A549 (cell line): ENCODE measurements at regions not wholly inside any gene's neighbourhood (a gene's known extent, or its start where the extent isn't known, plus 50 kb on each side); places are given as distances from the start of the nearest gene placed in this dataset.

Experiments
- EP300 ChIP-seq, 2 experiments: fragments of >200 bp; sonication (Bioruptor Twin); formaldehyde crosslinking; IDR thresholded peaks; 2 replicates in 1 of 2; 3 replicates in 1 of 2; pipeline ENCODE4 v1.6.1; 2016 to 2017
- FOSL2 ChIP-seq, 2 experiments: fragments of 450-650 bp in 1 of 2; fragments of >200 bp in 1 of 2; sonication (Bioruptor Twin) in 1 of 2; formaldehyde crosslinking; IDR thresholded peaks; 2 replicates each; pipeline versions ENCODE4 v1.5.0 to v1.6.1; 2016 to 2020; ENCODE audit warnings: mild to moderate bottlenecking in 1 of 2, moderate library complexity in 1 of 2
- MAFK ChIP-seq: fragments of 450-650 bp; IDR thresholded peaks from 2 replicates; pipeline ENCODE4 v1.6.1; 2014; ENCODE audit not compliant: partially characterized antibody
- RAD21 ChIP-seq, 2 experiments: fragments of >200 bp in 1 of 2; sonication (Bioruptor Twin) in 1 of 2; formaldehyde crosslinking in 1 of 2; IDR thresholded peaks in 1 of 2; conservative IDR thresholded peaks in 1 of 2; 2 replicates in 1 of 2; 3 replicates in 1 of 2; pipeline ENCODE4 v1.6.1; 2012 to 2018; ENCODE audit warnings: inconsistent platforms in 1 of 2
- RFX5 ChIP-seq: fragments of 450-650 bp; IDR thresholded peaks from 2 replicates; pipeline ENCODE4 v1.7.1; 2014; ENCODE audit warnings: antibody characterized with exemption, mild to moderate bottlenecking, moderate library complexity
- TF ChIP-seq, protein P1 (sequence below): fragments of 450-650 bp; IDR thresholded peaks from 2 replicates; pipeline ENCODE4 v1.6.1; 2014; ENCODE audit warnings: antibody characterized with exemption
- TF ChIP-seq, protein P2 (sequence below): fragments of >200 bp; sonication (Bioruptor Twin); formaldehyde crosslinking; IDR thresholded peaks from 3 replicates; pipeline ENCODE4 v1.5.1; 2016
- TF ChIP-seq, protein P3 (sequence below): IDR thresholded peaks from 2 replicates; pipeline ENCODE4 v1.6.1; 2012

DNA sequence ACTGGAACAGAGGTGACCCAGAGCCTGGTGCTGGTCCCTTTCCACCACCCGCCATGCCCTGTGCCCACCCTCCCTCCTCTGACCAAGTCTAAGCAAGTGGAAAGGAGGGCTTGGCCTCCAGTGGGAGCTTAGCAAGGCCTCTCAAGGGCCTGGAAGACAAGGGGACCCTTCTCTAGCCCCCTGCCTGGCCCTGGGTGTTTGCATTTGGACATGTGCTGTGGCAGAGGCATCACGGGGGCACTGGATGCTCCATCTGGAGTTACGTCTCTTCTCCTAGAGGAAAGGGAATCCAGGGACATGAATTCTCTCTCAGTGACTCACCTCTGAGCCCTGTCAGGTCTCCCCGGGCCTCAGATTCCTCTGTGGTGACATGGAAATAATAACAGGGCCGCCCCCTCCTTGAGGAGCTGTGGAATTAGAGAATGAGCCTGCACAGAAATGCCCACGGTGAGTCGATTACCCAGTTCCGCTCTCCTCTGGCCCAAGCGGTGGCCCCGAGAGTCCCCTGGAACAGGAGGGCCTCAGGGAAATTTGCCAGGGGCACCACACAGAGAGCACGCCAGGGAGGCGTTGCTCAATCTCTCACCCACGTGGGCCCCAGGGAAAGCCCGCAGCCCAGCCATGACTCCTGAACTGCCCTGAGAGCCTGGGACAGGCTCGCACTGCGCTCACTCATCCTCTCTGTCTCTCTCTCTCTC, 189.6 kb downstream of the BCOR start:
- TF ChIP-seq, protein P1, sequence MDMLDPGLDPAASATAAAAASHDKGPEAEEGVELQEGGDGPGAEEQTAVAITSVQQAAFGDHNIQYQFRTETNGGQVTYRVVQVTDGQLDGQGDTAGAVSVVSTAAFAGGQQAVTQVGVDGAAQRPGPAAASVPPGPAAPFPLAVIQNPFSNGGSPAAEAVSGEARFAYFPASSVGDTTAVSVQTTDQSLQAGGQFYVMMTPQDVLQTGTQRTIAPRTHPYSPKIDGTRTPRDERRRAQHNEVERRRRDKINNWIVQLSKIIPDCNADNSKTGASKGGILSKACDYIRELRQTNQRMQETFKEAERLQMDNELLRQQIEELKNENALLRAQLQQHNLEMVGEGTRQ: peak; percentile 71
- no peak for TF ChIP-seq MAFK
- TF ChIP-seq, protein P2, sequence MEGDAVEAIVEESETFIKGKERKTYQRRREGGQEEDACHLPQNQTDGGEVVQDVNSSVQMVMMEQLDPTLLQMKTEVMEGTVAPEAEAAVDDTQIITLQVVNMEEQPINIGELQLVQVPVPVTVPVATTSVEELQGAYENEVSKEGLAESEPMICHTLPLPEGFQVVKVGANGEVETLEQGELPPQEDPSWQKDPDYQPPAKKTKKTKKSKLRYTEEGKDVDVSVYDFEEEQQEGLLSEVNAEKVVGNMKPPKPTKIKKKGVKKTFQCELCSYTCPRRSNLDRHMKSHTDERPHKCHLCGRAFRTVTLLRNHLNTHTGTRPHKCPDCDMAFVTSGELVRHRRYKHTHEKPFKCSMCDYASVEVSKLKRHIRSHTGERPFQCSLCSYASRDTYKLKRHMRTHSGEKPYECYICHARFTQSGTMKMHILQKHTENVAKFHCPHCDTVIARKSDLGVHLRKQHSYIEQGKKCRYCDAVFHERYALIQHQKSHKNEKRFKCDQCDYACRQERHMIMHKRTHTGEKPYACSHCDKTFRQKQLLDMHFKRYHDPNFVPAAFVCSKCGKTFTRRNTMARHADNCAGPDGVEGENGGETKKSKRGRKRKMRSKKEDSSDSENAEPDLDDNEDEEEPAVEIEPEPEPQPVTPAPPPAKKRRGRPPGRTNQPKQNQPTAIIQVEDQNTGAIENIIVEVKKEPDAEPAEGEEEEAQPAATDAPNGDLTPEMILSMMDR: no peak
- peak; percentile 61; the same call in 1 of the 2 replicates for TF ChIP-seq FOSL2 (IDR thresholded peaks at IDR 0.05)
- peak; percentile 90 for TF ChIP-seq FOSL2 (CRISPR knock-in tag; IDR thresholded peaks at IDR 0.05)
- TF ChIP-seq, protein P3, sequence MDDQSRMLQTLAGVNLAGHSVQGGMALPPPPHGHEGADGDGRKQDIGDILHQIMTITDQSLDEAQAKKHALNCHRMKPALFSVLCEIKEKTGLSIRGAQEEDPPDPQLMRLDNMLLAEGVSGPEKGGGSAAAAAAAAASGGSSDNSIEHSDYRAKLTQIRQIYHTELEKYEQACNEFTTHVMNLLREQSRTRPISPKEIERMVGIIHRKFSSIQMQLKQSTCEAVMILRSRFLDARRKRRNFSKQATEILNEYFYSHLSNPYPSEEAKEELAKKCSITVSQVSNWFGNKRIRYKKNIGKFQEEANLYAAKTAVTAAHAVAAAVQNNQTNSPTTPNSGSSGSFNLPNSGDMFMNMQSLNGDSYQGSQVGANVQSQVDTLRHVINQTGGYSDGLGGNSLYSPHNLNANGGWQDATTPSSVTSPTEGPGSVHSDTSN: no peak
- TF ChIP-seq RFX5: no peak
- peak; percentile 9 to 48; a peak in 4 of 5 replicates for TF ChIP-seq RAD21 (conservative IDR thresholded peaks at IDR 0.05 in 1 of 2, IDR thresholded peaks at IDR 0.05 in 1 of 2)
- TF ChIP-seq EP300 (IDR thresholded peaks at IDR 0.05): peak in 1 of 2 experiments; percentile 65; a peak in 1 of 5 replicates
